ENCODE measurements at regions not wholly inside any gene's neighbourhood (a gene's known extent, or its start where the extent isn't known, plus 50 kb on each side); places are given as distances from the start of the nearest gene placed in this dataset.

DNA sequence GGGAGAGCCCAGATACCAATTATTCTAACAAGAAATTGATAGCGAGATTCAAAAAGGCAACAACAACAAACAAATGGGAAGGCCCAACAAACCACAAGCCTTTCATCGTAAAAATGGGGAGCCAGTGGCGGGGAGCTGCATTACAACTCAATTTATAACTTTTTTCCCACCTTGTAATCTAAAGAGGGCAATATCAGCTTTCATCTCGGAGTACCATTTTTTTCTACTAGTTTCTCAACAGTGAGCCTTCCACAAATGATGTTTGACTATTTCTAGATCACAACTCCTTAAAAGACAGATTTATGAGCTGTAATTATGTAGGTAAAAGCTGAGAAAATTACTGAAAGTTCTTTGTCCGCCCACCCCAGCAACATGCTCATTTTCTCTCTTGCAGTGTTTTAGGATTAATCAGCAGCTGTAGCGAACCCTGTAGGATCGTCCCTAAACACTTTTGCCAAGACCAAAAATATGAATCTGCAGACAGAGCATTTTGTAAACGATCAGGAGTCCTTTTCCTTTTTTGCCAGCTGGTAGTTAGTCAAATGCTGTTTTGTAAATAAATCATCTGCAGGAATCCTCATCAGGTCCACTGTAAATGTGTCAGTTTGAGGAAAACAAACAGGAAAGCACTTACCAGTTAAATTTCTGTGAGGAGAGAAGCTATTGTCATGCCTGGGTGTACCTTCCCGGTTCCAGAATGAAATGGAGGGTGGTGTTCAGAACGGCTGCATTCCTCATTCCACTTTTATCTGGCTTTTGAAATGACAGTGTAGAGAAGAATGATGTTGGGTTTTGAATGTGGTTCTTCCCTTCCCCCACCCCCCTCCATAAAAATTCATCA is 53.2 kb downstream of the EEF1B2 start:
- peak overlapping the region; percentile 90 for H3K27ac ChIP-seq
- no peaks in the 10 kb centered on the region for H3K9me3 ChIP-seq (ENCODE audit: low read depth, low read length)
- no peak for TF ChIP-seq POLR2AphosphoS5 (IDR thresholded peaks at IDR 0.05; ENCODE audit: borderline replicate concordance, low read depth, low read length)
- TF ChIP-seq FOXP2 (optimal IDR thresholded peaks at IDR 0.05; ENCODE audit: control extremely low read depth, extremely low read length, insufficient read depth) = no peak
- TF ChIP-seq EZH2 (IDR thresholded peaks at IDR 0.05) = no peak
- H3K36me3 ChIP-seq (ENCODE audit: insufficient read depth, low read length) = no peaks in the 10 kb centered on the region
- DNase-seq (ENCODE audit: low read depth, low spot score) = no peak
- H3K9ac ChIP-seq (ENCODE audit: insufficient read length) = peak overlapping the region; percentile 84
- H3K4me3 ChIP-seq = peak overlapping the region; percentile 82

DNA sequence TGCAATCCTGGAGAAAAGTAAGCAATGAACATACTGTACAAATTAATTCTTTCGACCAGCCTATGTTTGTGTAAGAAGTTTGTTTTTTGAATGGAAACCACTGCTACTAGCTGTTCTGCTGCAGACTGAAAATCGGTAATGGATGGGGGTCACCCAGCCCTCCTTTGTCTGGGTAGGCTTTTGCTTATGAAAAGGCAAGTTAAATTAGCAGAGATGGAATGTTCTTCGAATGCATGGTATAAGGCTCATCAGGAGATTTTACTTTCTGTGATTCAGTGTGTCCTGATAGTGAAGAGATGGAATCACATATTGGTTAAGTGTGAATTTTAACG is 53.8 kb downstream of the EEF1B2 start:
- peak overlapping the region; percentile 84 for H3K9ac ChIP-seq (ENCODE audit: insufficient read length)
- H3K4me3 ChIP-seq = peak overlapping the region; percentile 82

GRCh38 chr2:206217166-206217565 is 57.3 kb upstream of the ZDBF2 start:
- Histone ChIP-seq H3K9ac (ENCODE audit: insufficient read length) (no peak overlapping the region), H3K36me3 (ENCODE audit: insufficient read depth, low read length) (no peaks in the 10 kb centered on the region), H3K4me3 (no peak overlapping the region), H3K27ac (peak overlapping the region; percentile 79; the same call in 1 of the 2 replicates), H3K9me3 (ENCODE audit: low read depth, low read length) (no peaks in the 10 kb centered on the region; the same call in 1 of the 2 replicates)
- TF ChIP-seq FOXP2 (optimal IDR thresholded peaks at IDR 0.05; ENCODE audit: control extremely low read depth, extremely low read length, insufficient read depth) = no peak
- no peak for TF ChIP-seq POLR2AphosphoS5 (IDR thresholded peaks at IDR 0.05; ENCODE audit: borderline replicate concordance, low read depth, low read length)
- TF ChIP-seq EZH2 (IDR thresholded peaks at IDR 0.05) = no peak
- DNase-seq (ENCODE audit: low read depth, low spot score) = no peak

More for the DNA sequence above, 53.8 kb downstream of the EEF1B2 start:
- TF ChIP-seq EZH2 (IDR thresholded peaks at IDR 0.05) (no peak), POLR2AphosphoS5 (IDR thresholded peaks at IDR 0.05; ENCODE audit: borderline replicate concordance, low read depth, low read length) (no peak), FOXP2 (optimal IDR thresholded peaks at IDR 0.05; ENCODE audit: control extremely low read depth, extremely low read length, insufficient read depth) (no peak)
- Histone ChIP-seq H3K27ac (peak overlapping the region; percentile 90), H3K36me3 (ENCODE audit: insufficient read depth, low read length) (no peaks in the 10 kb centered on the region), H3K9me3 (ENCODE audit: low read depth, low read length) (no peaks in the 10 kb centered on the region)
- DNase-seq (ENCODE audit: low read depth, low spot score) = no peak

GRCh38 chr2:206217743-206218142 is 56.7 kb upstream of the ZDBF2 start:
- peak overlapping the region; percentile 56 for H3K4me3 ChIP-seq
- H3K9ac ChIP-seq (ENCODE audit: insufficient read length) = peak overlapping the region; percentile 33
- DNase-seq (ENCODE audit: low read depth, low spot score) = no peak
- no peaks in the 10 kb centered on the region; the same call in 1 of the 2 replicates for H3K9me3 ChIP-seq (ENCODE audit: low read depth, low read length)
- no peaks in the 10 kb centered on the region for H3K36me3 ChIP-seq (ENCODE audit: insufficient read depth, low read length)
- TF ChIP-seq POLR2AphosphoS5 (IDR thresholded peaks at IDR 0.05; ENCODE audit: borderline replicate concordance, low read depth, low read length) (no peak), EZH2 (IDR thresholded peaks at IDR 0.05) (no peak), FOXP2 (optimal IDR thresholded peaks at IDR 0.05; ENCODE audit: control extremely low read depth, extremely low read length, insufficient read depth) (no peak)
- H3K27ac ChIP-seq = peak overlapping the region; percentile 79

- no peaks in the 10 kb centered on the region; the same call in 1 of the 2 replicates for H3K9me3 ChIP-seq (ENCODE audit: low read depth, low read length)
- H3K9ac ChIP-seq (ENCODE audit: insufficient read length) = peak overlapping the region; percentile 33
- H3K27ac ChIP-seq = peak overlapping the region; percentile 79
- peak overlapping the region; percentile 56 for H3K4me3 ChIP-seq
- H3K36me3 ChIP-seq (ENCODE audit: insufficient read depth, low read length) = no peaks in the 10 kb centered on the region
- no peak for TF ChIP-seq POLR2AphosphoS5 (IDR thresholded peaks at IDR 0.05; ENCODE audit: borderline replicate concordance, low read depth, low read length)
- TF ChIP-seq FOXP2 (optimal IDR thresholded peaks at IDR 0.05; ENCODE audit: control extremely low read depth, extremely low read length, insufficient read depth) = no peak
- no peak for TF ChIP-seq EZH2 (IDR thresholded peaks at IDR 0.05)
- peak; percentile 70 for DNase-seq (ENCODE audit: low read depth, low spot score)
Measured at GRCh38 chr2:206218156-206218555, 56.3 kb upstream of the ZDBF2 start.

DNA sequence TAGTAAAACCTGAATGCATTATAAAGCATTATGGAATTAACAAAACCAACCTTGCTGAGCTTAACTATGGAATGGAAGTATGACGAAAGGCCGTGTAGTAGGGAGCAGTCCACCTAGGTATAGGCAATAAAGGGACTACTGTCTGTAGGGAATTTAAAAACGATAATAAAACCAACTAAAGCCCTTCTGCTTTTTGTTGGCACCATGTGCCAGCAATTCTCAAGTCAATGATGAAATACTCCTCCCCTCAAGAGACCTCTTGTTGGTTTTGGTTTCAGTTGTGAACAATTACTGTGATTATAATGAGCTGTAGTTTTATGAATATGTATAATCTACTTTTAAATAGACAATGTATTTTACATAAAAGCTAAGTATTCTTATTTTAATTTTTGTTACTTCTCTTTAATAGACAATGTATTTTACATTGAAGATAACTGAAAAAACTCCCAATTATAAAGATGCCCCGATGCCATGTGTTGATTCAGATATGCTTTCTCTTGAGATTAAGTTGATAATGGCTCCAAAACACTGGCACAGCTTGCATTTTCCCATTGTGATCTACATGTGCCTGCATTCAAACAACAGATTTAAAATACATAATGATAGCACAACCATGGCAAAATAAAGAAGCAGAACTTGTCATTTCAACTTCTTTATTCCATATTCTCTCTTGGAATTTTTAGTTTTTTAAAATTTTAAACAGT is 55.5 kb upstream of the ZDBF2 start:
- Histone ChIP-seq H3K27ac (peak overlapping the region; percentile 79), H3K9ac (ENCODE audit: insufficient read length) (no peak overlapping the region), H3K4me3 (peak overlapping the region; percentile 56), H3K36me3 (ENCODE audit: insufficient read depth, low read length) (no peaks in the 10 kb centered on the region), H3K9me3 (ENCODE audit: low read depth, low read length) (no peaks in the 10 kb centered on the region; the same call in 1 of the 2 replicates)
- no peak for DNase-seq (ENCODE audit: low read depth, low spot score)
- TF ChIP-seq FOXP2 (optimal IDR thresholded peaks at IDR 0.05; ENCODE audit: control extremely low read depth, extremely low read length, insufficient read depth) = no peak
- TF ChIP-seq POLR2AphosphoS5 (IDR thresholded peaks at IDR 0.05; ENCODE audit: borderline replicate concordance, low read depth, low read length) = no peak
- TF ChIP-seq EZH2 (IDR thresholded peaks at IDR 0.05) = no peak

- no peak overlapping the region for H3K27ac ChIP-seq
Measured at GRCh38 chr2:206219957-206220356, 54.5 kb upstream of the ZDBF2 start.

DNA sequence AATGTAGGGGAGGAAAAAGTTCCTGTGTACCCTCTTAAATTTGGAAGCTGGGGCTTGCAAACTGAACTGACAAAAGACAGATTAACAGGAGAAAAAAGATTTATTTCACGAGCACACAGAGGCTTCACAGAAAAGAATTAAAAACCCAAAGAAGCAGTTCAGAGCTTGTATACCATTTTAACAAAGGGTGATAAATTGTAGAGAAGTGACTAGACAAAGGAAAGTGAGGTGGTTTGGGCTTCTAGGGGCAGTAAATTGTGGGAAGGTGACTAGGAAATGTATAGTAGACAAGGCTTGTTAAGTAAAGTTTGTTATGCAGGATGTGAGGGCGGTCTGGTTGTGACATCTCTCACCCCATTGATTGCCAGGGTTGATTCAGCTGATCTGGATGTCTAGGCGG is 53.5 kb upstream of the ZDBF2 start:
- TF ChIP-seq EZH2 (IDR thresholded peaks at IDR 0.05) (no peak), FOXP2 (optimal IDR thresholded peaks at IDR 0.05; ENCODE audit: control extremely low read depth, extremely low read length, insufficient read depth) (no peak), POLR2AphosphoS5 (IDR thresholded peaks at IDR 0.05; ENCODE audit: borderline replicate concordance, low read depth, low read length) (no peak)
- Histone ChIP-seq H3K9me3 (ENCODE audit: low read depth, low read length) (no peaks in the 10 kb centered on the region; the same call in 1 of the 2 replicates), H3K27ac (no peak overlapping the region), H3K36me3 (ENCODE audit: insufficient read depth, low read length) (no peaks in the 10 kb centered on the region), H3K4me3 (no peak overlapping the region), H3K9ac (ENCODE audit: insufficient read length) (no peak overlapping the region)
- DNase-seq (ENCODE audit: low read depth, low spot score) = no peak

More at GRCh38 chr2:206219957-206220356, 54.5 kb upstream of the ZDBF2 start:
- H3K9ac ChIP-seq (ENCODE audit: insufficient read length) = no peak overlapping the region
- no peak for TF ChIP-seq POLR2AphosphoS5 (IDR thresholded peaks at IDR 0.05; ENCODE audit: borderline replicate concordance, low read depth, low read length)
- no peak for TF ChIP-seq FOXP2 (optimal IDR thresholded peaks at IDR 0.05; ENCODE audit: control extremely low read depth, extremely low read length, insufficient read depth)
- no peak for TF ChIP-seq EZH2 (IDR thresholded peaks at IDR 0.05)
- DNase-seq (ENCODE audit: low read depth, low spot score) = no peak
- H3K4me3 ChIP-seq = no peak overlapping the region
- H3K36me3 ChIP-seq (ENCODE audit: insufficient read depth, low read length) = no peaks in the 10 kb centered on the region
- no peaks in the 10 kb centered on the region; the same call in 1 of the 2 replicates for H3K9me3 ChIP-seq (ENCODE audit: low read depth, low read length)

Measured in SK-N-MC (cell line).